Erythroblast (primary cell): ENCODE measurements at regions not wholly inside any gene's neighbourhood (a gene's known extent, or its start where the extent isn't known, plus 50 kb on each side); places are given as distances from the start of the nearest gene placed in this dataset.

Experiments
- GATA1 ChIP-seq: IDR thresholded peaks from 2 replicates; pipeline ENCODE4 v1.6.1; 2011; ENCODE audit warnings: low read depth, mild to moderate bottlenecking, control low read depth, low read length, moderate library complexity
- POLR2A ChIP-seq: IDR thresholded peaks from 2 replicates; pipeline ENCODE4 v1.6.1; 2011; ENCODE audit warnings: mild to moderate bottlenecking, low read length

GRCh38 chr6:150466196-150466595 is 97.4 kb downstream of the IYD start:
- TF ChIP-seq POLR2A (no peak), GATA1 (no peak)
